Esophagus squamous epithelium (tissue), 5 donors: ENCODE measurements at regions not wholly inside any gene's neighbourhood (a gene's known extent, or its start where the extent isn't known, plus 50 kb on each side); places are given as distances from the start of the nearest gene placed in this dataset.

Experiments
- DNase-seq: peaks from one replicate; lab custom pipeline; 2025; lab: John Stamatoyannopoulos, UW
- H3K27ac ChIP-seq, 4 donors: fragments of 200-600 bp; sonication (generic); one replicate each; pipeline ENCODE4 v1.5.1; 2016 to 2019; ENCODE audit warnings: mild to moderate bottlenecking in 1 of 4
- H3K27me3 ChIP-seq, 4 donors: fragments of 200-600 bp; sonication (generic); 1 replicate in 3 of 4; 2 replicates in 1 of 4; pipeline versions ENCODE4 v1.5.1 to v1.6.0; 2017 to 2021; ENCODE audit warnings: antibody characterized with exemption in 1 of 4
- H3K36me3 ChIP-seq, 3 donors: fragments of 200-600 bp; sonication (generic); one replicate each; pipeline ENCODE4 v1.5.1; 2016 to 2019
- H3K4me1 ChIP-seq, 3 donors: fragments of 200-600 bp; sonication (generic); one replicate each; pipeline ENCODE4 v1.5.1; 2017 to 2019
- H3K4me3 ChIP-seq, 4 donors: fragments of 200-600 bp; sonication (generic); 1 replicate in 3 of 4; 2 replicates in 1 of 4; pipeline ENCODE4 v1.5.1; 2016 to 2019; ENCODE audit warnings: mild to moderate bottlenecking in 2 of 4, moderate library complexity in 1 of 4
- H3K9me3 ChIP-seq, 3 donors: fragments of 200-600 bp; sonication (generic); one replicate each; pipeline ENCODE4 v1.5.1; 2016 to 2019
- POLR2A ChIP-seq, 4 donors: fragments of 450-650 bp; IDR thresholded peaks; one replicate each; pipeline ENCODE4 v1.6.1; 2017; ENCODE audit warnings: antibody characterized with exemption in 4 of 4, mild to moderate bottlenecking in 4 of 4, moderate library complexity in 3 of 4
- WGBS, 2 donors: methylation state at CpG; one replicate each; pipeline ENCODE4 v1.1.5; 2018; 5-methylcytosine and 5-hydroxymethylcytosine counted together
- intact Hi-C: fragments of 100-400 bp; cut with DNase I; formaldehyde crosslinking; loops from one replicate; pipeline ENCODE4 v1.15.0; 2022
- TF ChIP-seq, protein P1 (sequence below), 6 experiments: fragments of 450-650 bp in 4 of 6; fragments of 200-600 bp in 2 of 6; sonication (generic) in 2 of 6; IDR thresholded peaks; one replicate each; pipeline ENCODE4 v1.5.1; 2016 to 2019; ENCODE audit warnings: antibody characterized with exemption in 6 of 6, mild to moderate bottlenecking in 4 of 6, moderate library complexity in 4 of 6
- donor health status: DM: yes; HTN: yes; CAD: no.

DNA sequence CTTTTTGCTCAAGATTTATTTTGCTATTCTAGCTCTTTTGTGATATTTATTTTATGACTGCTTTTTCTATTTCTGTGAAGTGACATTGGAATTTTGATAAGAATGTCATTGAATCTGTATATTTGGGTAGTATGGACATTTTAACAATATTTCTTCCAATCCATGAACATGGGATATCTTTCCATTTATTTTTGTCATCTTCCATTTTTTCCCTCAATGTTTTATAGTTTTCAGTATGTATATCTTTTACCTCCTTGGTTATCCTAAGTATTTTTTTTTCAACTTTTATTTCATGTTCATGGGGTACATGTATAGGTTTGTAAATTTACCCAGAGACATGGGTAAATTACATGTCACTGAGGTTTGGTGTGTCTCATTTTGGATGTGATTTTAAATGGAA, 74.1 kb upstream of the PREP start:
- Histone ChIP-seq H3K4me1 (peaks cover 0 to 7% (median 0%) of the 10 kb centered on the region in 3 donors), H3K27me3 (no peaks in the 10 kb centered on the region), H3K36me3 (no peaks in the 10 kb centered on the region), H3K4me3 (no peak overlapping the region), H3K27ac (no peak overlapping the region), H3K9me3 (no peaks in the 10 kb centered on the region)
- intact Hi-C loops = loop anchor here (10.0 kb wide), 1 partner anchor 748 kb away; no protein-coding TSS in a partner anchor
- no peak for DNase-seq
- TF ChIP-seq, protein P1, sequence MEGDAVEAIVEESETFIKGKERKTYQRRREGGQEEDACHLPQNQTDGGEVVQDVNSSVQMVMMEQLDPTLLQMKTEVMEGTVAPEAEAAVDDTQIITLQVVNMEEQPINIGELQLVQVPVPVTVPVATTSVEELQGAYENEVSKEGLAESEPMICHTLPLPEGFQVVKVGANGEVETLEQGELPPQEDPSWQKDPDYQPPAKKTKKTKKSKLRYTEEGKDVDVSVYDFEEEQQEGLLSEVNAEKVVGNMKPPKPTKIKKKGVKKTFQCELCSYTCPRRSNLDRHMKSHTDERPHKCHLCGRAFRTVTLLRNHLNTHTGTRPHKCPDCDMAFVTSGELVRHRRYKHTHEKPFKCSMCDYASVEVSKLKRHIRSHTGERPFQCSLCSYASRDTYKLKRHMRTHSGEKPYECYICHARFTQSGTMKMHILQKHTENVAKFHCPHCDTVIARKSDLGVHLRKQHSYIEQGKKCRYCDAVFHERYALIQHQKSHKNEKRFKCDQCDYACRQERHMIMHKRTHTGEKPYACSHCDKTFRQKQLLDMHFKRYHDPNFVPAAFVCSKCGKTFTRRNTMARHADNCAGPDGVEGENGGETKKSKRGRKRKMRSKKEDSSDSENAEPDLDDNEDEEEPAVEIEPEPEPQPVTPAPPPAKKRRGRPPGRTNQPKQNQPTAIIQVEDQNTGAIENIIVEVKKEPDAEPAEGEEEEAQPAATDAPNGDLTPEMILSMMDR (IDR thresholded peaks at IDR 0.05) = no peak
- no peak for TF ChIP-seq POLR2A (IDR thresholded peaks at IDR 0.05)

DNA sequence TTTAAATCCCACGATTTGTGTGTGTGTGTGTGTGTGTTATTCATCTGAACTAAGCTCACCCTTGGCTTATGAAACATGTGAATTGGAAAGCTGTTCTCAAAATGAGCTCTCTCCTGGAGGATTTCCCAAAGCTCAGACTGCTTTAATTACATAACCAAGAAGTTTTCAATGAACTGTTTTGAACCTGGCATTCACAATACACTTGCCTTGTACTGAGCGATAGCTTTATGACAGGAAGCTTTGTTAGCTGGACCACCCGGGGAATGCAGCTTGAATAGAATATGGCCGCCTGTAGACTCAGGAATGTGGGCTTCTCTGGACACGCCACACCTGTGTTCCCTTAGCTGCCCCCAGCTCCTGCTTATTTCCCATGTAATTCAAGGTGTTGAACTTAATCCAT, 71.4 kb upstream of the PREP start:
- no peak for DNase-seq
- Histone ChIP-seq H3K4me3 (no peak overlapping the region), H3K36me3 (no peaks in the 10 kb centered on the region), H3K27ac (no peak overlapping the region), H3K4me1 (peaks cover 0 to 5% (median 0%) of the 10 kb centered on the region in 3 donors), H3K27me3 (no peaks in the 10 kb centered on the region), H3K9me3 (no peaks in the 10 kb centered on the region)
- intact Hi-C loops = loop anchor here (10.0 kb wide), 1 partner anchor 751 kb away; no protein-coding TSS in a partner anchor
- WGBS, 2 donors = 50 to 60% methylated on average over 5 of the region's 5 CpGs
- TF ChIP-seq, protein P1 (IDR thresholded peaks at IDR 0.05) = no peak
- no peak for TF ChIP-seq POLR2A (IDR thresholded peaks at IDR 0.05)

DNA sequence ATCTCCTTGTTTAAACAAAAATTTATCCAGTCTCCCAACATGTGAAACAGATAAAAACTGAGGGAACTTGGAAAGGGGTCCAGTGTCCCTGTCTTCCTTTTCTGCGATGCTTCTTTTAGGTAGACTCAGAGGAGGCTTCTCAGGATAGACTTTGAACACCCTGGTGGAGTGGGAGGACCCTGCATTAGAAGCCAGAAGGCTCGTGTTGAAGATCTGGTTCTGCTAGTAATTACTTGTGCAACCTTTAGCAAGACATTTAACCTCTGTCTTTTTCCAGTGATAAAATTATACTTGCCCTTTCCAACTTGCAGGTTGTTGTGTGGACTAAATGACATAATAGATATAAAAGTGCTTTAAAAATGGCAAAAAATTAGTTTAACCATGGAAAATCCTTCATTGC, 67.1 kb upstream of the PREP start:
- Histone ChIP-seq H3K27me3 (no peaks in the 10 kb centered on the region), H3K27ac (no peak overlapping the region), H3K36me3 (no peaks in the 10 kb centered on the region), H3K9me3 (peaks cover 0 to 6% (median 6%) of the 10 kb centered on the region in 3 donors), H3K4me1 (peaks cover 0 to 5% (median 0%) of the 10 kb centered on the region in 3 donors), H3K4me3 (no peak overlapping the region)
- WGBS, 2 donors = 50 to 60% methylated on average over 2 of the region's 2 CpGs
- DNase-seq = no peak
- TF ChIP-seq POLR2A (IDR thresholded peaks at IDR 0.05) = no peak
- TF ChIP-seq, protein P1 (IDR thresholded peaks at IDR 0.05) = no peak
- intact Hi-C loops = loop anchor here (10.0 kb wide), 1 partner anchor 755 kb away; no protein-coding TSS in a partner anchor

DNA sequence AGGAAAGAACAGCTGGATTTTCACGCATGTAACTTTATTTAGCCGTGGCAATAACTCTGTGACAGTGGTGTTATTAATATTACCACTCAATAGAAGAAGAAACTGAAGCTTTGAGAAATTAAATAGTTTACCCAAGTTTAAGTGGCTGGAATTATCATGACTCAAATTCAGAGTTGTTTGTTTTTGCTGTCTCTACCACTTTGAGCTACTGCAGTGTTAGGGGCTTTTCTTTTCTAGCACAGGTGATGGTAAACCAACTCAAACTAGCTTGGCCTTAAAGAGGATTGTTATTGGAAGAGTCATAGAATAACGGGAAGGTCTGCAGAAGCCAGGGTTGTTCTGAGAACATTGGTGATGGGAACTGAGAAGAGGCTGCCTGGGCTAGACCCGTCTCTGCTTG, 66.0 kb upstream of the PREP start:
- H3K9me3 ChIP-seq = peaks cover 0 to 6% (median 6%) of the 10 kb centered on the region in 3 donors
- TF ChIP-seq, protein P1 (IDR thresholded peaks at IDR 0.05) = no peak
- H3K36me3 ChIP-seq = no peaks in the 10 kb centered on the region
- WGBS, 2 donors = 72 to 87% methylated on average over 4 of the region's 4 CpGs
- intact Hi-C loops = no loop called here
- DNase-seq = no peak
- H3K27me3 ChIP-seq = no peaks in the 10 kb centered on the region
- no peaks in the 10 kb centered on the region for H3K4me1 ChIP-seq
- H3K4me3 ChIP-seq = no peak overlapping the region
- no peak overlapping the region for H3K27ac ChIP-seq

DNA sequence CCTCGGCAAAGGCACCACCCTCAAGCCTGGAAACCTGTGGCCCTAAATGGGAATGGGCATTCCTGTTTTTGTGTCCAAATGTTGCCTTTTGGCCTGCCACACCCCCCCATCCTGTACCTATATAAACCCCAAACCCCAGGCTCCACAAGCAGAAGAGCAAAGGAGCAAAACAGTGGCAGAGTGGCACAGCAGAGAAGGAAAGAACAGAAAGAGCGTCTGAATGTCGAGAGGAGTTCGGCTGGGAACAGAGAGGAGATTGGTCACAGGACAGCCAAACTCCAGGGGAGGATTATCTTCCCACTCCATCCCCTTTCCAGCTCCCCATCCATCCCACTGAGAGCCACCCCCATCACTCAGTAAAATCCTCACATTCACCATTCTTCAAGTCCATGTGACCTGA, 58.0 kb upstream of the PREP start:
- 94 to 98% methylated on average over 4 of the region's 4 CpGs for WGBS, 2 donors
- no peak for TF ChIP-seq POLR2A (IDR thresholded peaks at IDR 0.05)
- TF ChIP-seq, protein P1 (IDR thresholded peaks at IDR 0.05) = no peak
- Histone ChIP-seq H3K4me1 (peaks cover 0 to 7% (median 6%) of the 10 kb centered on the region in 3 donors), H3K27ac (no peak overlapping the region), H3K4me3 (no peak overlapping the region), H3K9me3 (peaks cover 0 to 3% (median 3%) of the 10 kb centered on the region in 3 donors), H3K36me3 (no peaks in the 10 kb centered on the region), H3K27me3 (no peaks in the 10 kb centered on the region)
- no peak for DNase-seq
- intact Hi-C loops = no loop called here
